Chondrocyte (in vitro differentiated cells): ENCODE measurements at regions not wholly inside any gene's neighbourhood (a gene's known extent, or its start where the extent isn't known, plus 50 kb on each side); places are given as distances from the start of the nearest gene placed in this dataset.

ENCODE experiments used
- DNase-seq: peaks from one replicate; pipeline ENCODE4 v3.0.0; 2021; ENCODE audit warnings: mixed read lengths, low spot score
- H3K27ac Mint-ChIP-seq: one replicate; pipeline ENCODE4 v1.8.0; 2021; ENCODE audit warnings: mild to moderate bottlenecking, moderate library complexity, mixed read lengths; ENCODE audit not compliant: unreplicated experiment
- H3K27me3 Mint-ChIP-seq: 2 replicates; pipeline ENCODE4 v1.8.0; 2021; ENCODE audit warnings: low read depth, mixed read lengths
- H3K36me3 Mint-ChIP-seq: 2 replicates; pipeline ENCODE4 v1.8.0; 2021; ENCODE audit warnings: low read depth, mixed read lengths
- H3K4me1 Mint-ChIP-seq: 2 replicates; pipeline ENCODE4 v1.8.0; 2021; ENCODE audit warnings: low read depth, mild to moderate bottlenecking, mixed read lengths
- H3K4me3 Mint-ChIP-seq: one replicate; pipeline ENCODE4 v1.8.0; 2021; ENCODE audit warnings: mild to moderate bottlenecking, moderate library complexity, mixed read lengths; ENCODE audit not compliant: unreplicated experiment
- H3K9me3 Mint-ChIP-seq: 2 replicates; pipeline ENCODE4 v1.8.0; 2021; ENCODE audit warnings: low read depth, mixed read lengths
- TF ChIP-seq, protein P1 (sequence below): fragments of 200-600 bp; sonication (generic); IDR thresholded peaks from 2 replicates; pipeline ENCODE4 v1.5.0; 2021; ENCODE audit warnings: antibody characterized with exemption, mild to moderate bottlenecking, moderate library complexity

DNA sequence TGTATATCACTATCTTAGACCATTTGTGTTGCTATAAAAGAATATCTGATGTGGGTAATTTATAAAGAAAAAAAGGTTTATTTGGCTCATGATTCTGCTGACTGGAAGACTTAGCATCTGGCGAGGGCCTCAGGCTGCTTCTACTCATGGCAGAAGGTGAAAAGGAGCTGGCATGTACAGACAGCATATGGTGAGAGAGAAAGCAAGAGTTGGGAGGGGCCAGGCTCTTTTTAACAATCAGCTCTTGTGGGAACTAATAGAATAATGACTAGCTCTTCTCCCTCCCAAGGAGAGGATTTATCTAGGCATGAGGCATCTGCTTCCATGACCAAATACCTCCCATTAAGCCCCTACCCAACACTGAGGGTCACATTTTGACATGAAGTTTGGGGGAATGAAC, 130.2 kb upstream of the SV2C start:
- Mint-ChIP-seq H3K4me3 (no peak overlapping the region), H3K4me1 (no peaks in the 10 kb centered on the region), H3K9me3 (peaks cover 6% of the 10 kb centered on the region), H3K27me3 (peaks cover 4% of the 10 kb centered on the region), H3K27ac (no peak overlapping the region), H3K36me3 (no peaks in the 10 kb centered on the region)
- TF ChIP-seq, protein P1, sequence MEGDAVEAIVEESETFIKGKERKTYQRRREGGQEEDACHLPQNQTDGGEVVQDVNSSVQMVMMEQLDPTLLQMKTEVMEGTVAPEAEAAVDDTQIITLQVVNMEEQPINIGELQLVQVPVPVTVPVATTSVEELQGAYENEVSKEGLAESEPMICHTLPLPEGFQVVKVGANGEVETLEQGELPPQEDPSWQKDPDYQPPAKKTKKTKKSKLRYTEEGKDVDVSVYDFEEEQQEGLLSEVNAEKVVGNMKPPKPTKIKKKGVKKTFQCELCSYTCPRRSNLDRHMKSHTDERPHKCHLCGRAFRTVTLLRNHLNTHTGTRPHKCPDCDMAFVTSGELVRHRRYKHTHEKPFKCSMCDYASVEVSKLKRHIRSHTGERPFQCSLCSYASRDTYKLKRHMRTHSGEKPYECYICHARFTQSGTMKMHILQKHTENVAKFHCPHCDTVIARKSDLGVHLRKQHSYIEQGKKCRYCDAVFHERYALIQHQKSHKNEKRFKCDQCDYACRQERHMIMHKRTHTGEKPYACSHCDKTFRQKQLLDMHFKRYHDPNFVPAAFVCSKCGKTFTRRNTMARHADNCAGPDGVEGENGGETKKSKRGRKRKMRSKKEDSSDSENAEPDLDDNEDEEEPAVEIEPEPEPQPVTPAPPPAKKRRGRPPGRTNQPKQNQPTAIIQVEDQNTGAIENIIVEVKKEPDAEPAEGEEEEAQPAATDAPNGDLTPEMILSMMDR = no peak
- no peak for DNase-seq

- Mint-ChIP-seq H3K27me3 (peaks cover 4% of the 10 kb centered on the region), H3K9me3 (peaks cover 6% of the 10 kb centered on the region), H3K4me3 (no peak overlapping the region), H3K36me3 (no peaks in the 10 kb centered on the region), H3K27ac (no peak overlapping the region), H3K4me1 (no peaks in the 10 kb centered on the region)
- TF ChIP-seq, protein P1 = no peak
- DNase-seq = no peak
Observed at GRCh38 chr5:75952291-75952690, 130.9 kb upstream of the SV2C start.

- H3K27ac Mint-ChIP-seq = no peak overlapping the region
- TF ChIP-seq, protein P1 = no peak
- no peaks in the 10 kb centered on the region for H3K4me1 Mint-ChIP-seq
- H3K27me3 Mint-ChIP-seq = peaks cover 4% of the 10 kb centered on the region
- H3K9me3 Mint-ChIP-seq = peaks cover 5% of the 10 kb centered on the region
- no peak overlapping the region for H3K4me3 Mint-ChIP-seq
- no peaks in the 10 kb centered on the region for H3K36me3 Mint-ChIP-seq
- DNase-seq = no peak
Observed at GRCh38 chr5:75951716-75952115, 131.5 kb upstream of the SV2C start.

GRCh38 chr5:75951158-75951557, 132.0 kb upstream of the SV2C start:
- DNase-seq = no peak
- Mint-ChIP-seq H3K4me1 (no peaks in the 10 kb centered on the region), H3K4me3 (no peak overlapping the region), H3K9me3 (peaks cover 4% of the 10 kb centered on the region), H3K36me3 (no peaks in the 10 kb centered on the region), H3K27ac (no peak overlapping the region), H3K27me3 (peaks cover 4% of the 10 kb centered on the region)
- TF ChIP-seq, protein P1 = no peak

DNA sequence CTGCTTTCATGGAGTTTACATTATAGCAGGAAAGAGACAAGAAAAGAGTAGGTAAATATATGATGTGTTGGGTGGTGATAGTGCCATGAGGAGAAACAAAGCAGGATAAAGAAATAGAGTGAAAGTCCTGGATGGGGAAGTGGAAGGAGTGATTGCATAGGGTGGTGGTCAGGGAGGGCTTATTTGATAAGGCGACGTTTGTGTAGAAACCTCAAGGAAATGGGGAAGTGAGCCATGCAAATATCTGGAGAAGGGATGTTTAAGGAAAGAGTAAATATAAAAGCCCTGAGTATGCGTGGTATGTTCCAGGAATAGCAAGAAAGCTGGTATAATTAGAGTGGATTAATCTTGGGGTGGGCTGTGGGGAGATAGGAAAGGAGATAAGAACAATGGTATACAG, 134.7 kb upstream of the SV2C start:
- Mint-ChIP-seq H3K4me1 (no peaks in the 10 kb centered on the region), H3K9me3 (peaks cover 7% of the 10 kb centered on the region), H3K4me3 (no peak overlapping the region), H3K27ac (no peak overlapping the region), H3K36me3 (no peaks in the 10 kb centered on the region), H3K27me3 (peaks cover 4% of the 10 kb centered on the region)
- no peak for DNase-seq
- TF ChIP-seq, protein P1 = no peak
